Endodermal cell (in vitro differentiated cells): ENCODE measurements at regions not wholly inside any gene's neighbourhood (a gene's known extent, or its start where the extent isn't known, plus 50 kb on each side); places are given as distances from the start of the nearest gene placed in this dataset.

ENCODE experiments used
- DNase-seq: peaks from one replicate; pipeline ENCODE4 v3.0.0-alpha.2; 2017
- H3K27ac ChIP-seq: 2 replicates; pipeline ENCODE4 v1.5.1; 2013; ENCODE audit warnings: mild to moderate bottlenecking, low read depth, low read length, moderate library complexity
- H3K27me3 ChIP-seq: 2 replicates; pipeline ENCODE4 v1.6.1; 2013; ENCODE audit warnings: mild to moderate bottlenecking, low read length, moderate library complexity; ENCODE audit not compliant: insufficient read depth, control insufficient read depth, poor library complexity, severe bottlenecking
- H3K36me3 ChIP-seq: 2 replicates; pipeline ENCODE4 v1.7.0; 2013; ENCODE audit warnings: mild to moderate bottlenecking, low read length, moderate library complexity; ENCODE audit not compliant: control insufficient read depth, insufficient read depth
- H3K4me1 ChIP-seq: one replicate; pipeline ENCODE4 v1.7.0; 2013; ENCODE audit warnings: low read length; ENCODE audit not compliant: control insufficient read depth, insufficient read depth
- H3K4me3 ChIP-seq: 2 replicates; pipeline ENCODE4 v1.5.1; 2013; ENCODE audit warnings: mild to moderate bottlenecking, low read length, moderate library complexity
- H3K9ac ChIP-seq: 2 replicates; pipeline ENCODE4 v1.6.1; 2013; ENCODE audit warnings: mild to moderate bottlenecking, low read length, moderate library complexity; ENCODE audit not compliant: poor library complexity, severe bottlenecking; ENCODE audit errors: extremely low read depth
- H3K9me3 ChIP-seq: 2 replicates; pipeline ENCODE4 v1.6.1; 2013; ENCODE audit warnings: mild to moderate bottlenecking, low read length, moderate library complexity; ENCODE audit not compliant: control insufficient read depth
- H3K27ac Mint-ChIP-seq: 2 replicates; pipeline ENCODE4 v1.8.0; 2020; ENCODE audit warnings: mixed read lengths
- H3K27me3 Mint-ChIP-seq: 2 replicates; pipeline ENCODE4 v1.8.0; 2021; ENCODE audit warnings: mild to moderate bottlenecking, mixed read lengths; ENCODE audit not compliant: insufficient read depth
- H3K36me3 Mint-ChIP-seq: 2 replicates; pipeline ENCODE4 v1.8.0; 2020; ENCODE audit warnings: low read depth, mixed read lengths
- H3K4me1 Mint-ChIP-seq: 2 replicates; pipeline ENCODE4 v1.8.0; 2020; ENCODE audit warnings: mixed read lengths
- H3K4me3 Mint-ChIP-seq: 2 replicates; pipeline ENCODE4 v1.8.0; 2020; ENCODE audit warnings: mild to moderate bottlenecking, moderate library complexity, mixed read lengths
- H3K9me3 Mint-ChIP-seq: 2 replicates; pipeline ENCODE4 v1.8.0; 2020; ENCODE audit warnings: mild to moderate bottlenecking, mixed read lengths
- CTCF ChIP-seq: fragments of 200-600 bp; sonication (generic); conservative IDR thresholded peaks from 2 replicates; pipeline ENCODE4 v1.5.0; 2021; ENCODE audit warnings: antibody characterized with exemption, mild to moderate bottlenecking
- WGBS, 2 experiments: methylation state at CpG; one replicate each; pipeline versions ENCODE4 v1.1.5 to v1.1.7; 2013; ENCODE audit warnings: missing lambda C conversion rate in 2 of 2, mixed read lengths in 1 of 2; ENCODE audit not compliant: insufficient coverage in 1 of 2, insufficient read length in 1 of 2; 5-methylcytosine and 5-hydroxymethylcytosine counted together

- Histone ChIP-seq H3K4me1 (no peaks in the 10 kb centered on the region), H3K27me3 (no peaks in the 10 kb centered on the region), H3K9ac (no peak overlapping the region), H3K4me3 (peak overlapping the region; percentile 19), H3K36me3 (no peaks in the 10 kb centered on the region), H3K27ac (no peak overlapping the region), H3K9me3 (peaks cover 23% of the 10 kb centered on the region)
- no peak overlapping the region for H3K27ac Mint-ChIP-seq
- no peak for DNase-seq
- 94 to 100% methylated on average over 2 to 7 of the region's 7 CpGs for WGBS, 2 experiments
- peaks cover 3% of the 10 kb centered on the region for H3K27me3 Mint-ChIP-seq
- no peak for TF ChIP-seq CTCF
- peaks cover 15% of the 10 kb centered on the region for H3K4me1 Mint-ChIP-seq
- H3K4me3 Mint-ChIP-seq = no peak overlapping the region
- no peaks in the 10 kb centered on the region for H3K36me3 Mint-ChIP-seq
- peaks cover 10% of the 10 kb centered on the region for H3K9me3 Mint-ChIP-seq
These were observed 137.7 kb upstream of the APCDD1 start for GRCh38 chr18:10316778-10317177.

- peaks cover 10% of the 10 kb centered on the region for H3K9me3 Mint-ChIP-seq
- no peaks in the 10 kb centered on the region for H3K36me3 Mint-ChIP-seq
- Histone ChIP-seq H3K27me3 (no peaks in the 10 kb centered on the region), H3K4me3 (peak overlapping the region; percentile 19), H3K4me1 (no peaks in the 10 kb centered on the region), H3K36me3 (no peaks in the 10 kb centered on the region), H3K9ac (no peak overlapping the region), H3K9me3 (peaks cover 23% of the 10 kb centered on the region), H3K27ac (no peak overlapping the region)
- peak; percentile 68 for DNase-seq
- WGBS, 2 experiments = 63 to 71% methylated on average over 5 to 6 of the region's 6 CpGs
- H3K27ac Mint-ChIP-seq = no peak overlapping the region
- H3K27me3 Mint-ChIP-seq = no peaks in the 10 kb centered on the region
- peaks cover 15% of the 10 kb centered on the region for H3K4me1 Mint-ChIP-seq
- no peak for TF ChIP-seq CTCF
- no peak overlapping the region for H3K4me3 Mint-ChIP-seq
These were observed 136.4 kb upstream of the APCDD1 start for GRCh38 chr18:10317864-10318690.

- H3K4me1 Mint-ChIP-seq = peaks cover 15% of the 10 kb centered on the region
- Histone ChIP-seq H3K4me3 (no peak overlapping the region), H3K36me3 (no peaks in the 10 kb centered on the region), H3K27ac (no peak overlapping the region), H3K27me3 (no peaks in the 10 kb centered on the region), H3K9ac (no peak overlapping the region), H3K9me3 (peaks cover 23% of the 10 kb centered on the region), H3K4me1 (no peaks in the 10 kb centered on the region)
- no peak overlapping the region for H3K27ac Mint-ChIP-seq
- no peaks in the 10 kb centered on the region for H3K27me3 Mint-ChIP-seq
- WGBS, 2 experiments = 20 to 26% methylated on average over 1 to 3 of the region's 3 CpGs
- no peak for TF ChIP-seq CTCF
- DNase-seq = no peak
- no peaks in the 10 kb centered on the region for H3K36me3 Mint-ChIP-seq
- peaks cover 10% of the 10 kb centered on the region for H3K9me3 Mint-ChIP-seq
- no peak overlapping the region for H3K4me3 Mint-ChIP-seq
These were observed 135.8 kb upstream of the APCDD1 start for GRCh38 chr18:10318691-10318970.
